Stromal cell of bone marrow (primary cell): ENCODE measurements at regions not wholly inside any gene's neighbourhood (a gene's known extent, or its start where the extent isn't known, plus 50 kb on each side); places are given as distances from the start of the nearest gene placed in this dataset.
"Not testable (repeated sequence)": the region's sequence is repeated elsewhere in the genome, so short reads cannot be mapped to it uniquely, and the experiment has no call there.

Experiments used
- DNase-seq: peaks from one replicate; pipeline ENCODE4 v3.0.0-alpha.2; 2012; ENCODE audit warnings: low read depth

DNA sequence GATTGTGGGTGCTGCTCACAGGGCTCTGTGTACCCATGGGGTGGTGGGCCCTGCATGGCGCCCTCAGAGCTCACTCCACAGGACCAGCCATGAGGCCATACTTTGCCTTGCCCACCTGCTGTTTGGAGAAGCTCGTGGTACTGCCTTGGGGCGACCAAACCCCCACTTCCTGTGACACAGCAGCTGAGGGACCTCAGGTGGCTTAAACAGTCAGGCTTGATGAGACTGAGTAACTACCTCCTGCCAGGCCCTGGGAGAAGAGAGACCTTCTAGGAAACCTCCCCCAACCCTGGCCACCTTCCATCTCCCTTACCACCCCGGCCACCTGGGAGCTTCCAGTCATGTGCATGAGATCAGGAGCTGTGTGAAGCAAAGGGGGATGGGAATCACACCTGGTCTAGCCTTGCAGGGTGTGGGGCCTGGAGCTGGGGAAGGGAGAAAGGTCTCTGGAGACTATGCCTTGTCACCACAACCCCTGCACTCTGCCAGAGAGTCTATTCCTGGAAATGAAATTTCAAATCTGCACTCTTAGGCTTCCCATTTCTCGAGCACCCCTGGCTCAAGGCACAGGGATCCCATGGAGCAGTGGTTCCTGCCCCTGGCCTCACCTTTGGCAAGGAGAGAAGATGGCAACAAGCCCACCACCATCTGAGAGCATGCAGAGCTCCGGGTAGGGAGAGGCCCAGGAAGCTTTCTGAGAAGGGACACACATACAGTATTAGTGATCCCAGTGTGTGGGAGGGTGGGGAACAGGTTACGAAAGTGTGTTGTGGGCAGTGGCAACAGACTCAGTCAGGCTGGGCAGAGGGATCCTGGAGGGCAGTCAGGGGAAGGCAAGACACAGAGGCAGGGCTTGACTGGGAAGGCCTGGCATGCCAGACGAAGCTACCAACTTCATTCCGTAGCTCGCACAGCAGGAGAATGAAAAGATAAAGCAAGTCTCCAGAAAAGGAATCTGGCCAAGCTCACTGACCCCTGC, 125.0 kb downstream of the URI1 start:
- DNase-seq = no peak

- not testable (repeated sequence) for DNase-seq
These were observed 126.0 kb downstream of the URI1 start for GRCh38 chr19:30067956-30068506.

- DNase-seq = no peak
These were observed 126.7 kb downstream of the URI1 start for GRCh38 chr19:30068528-30069395.

- DNase-seq = no peak
These were observed 127.6 kb downstream of the URI1 start for GRCh38 chr19:30069535-30070197.

DNA sequence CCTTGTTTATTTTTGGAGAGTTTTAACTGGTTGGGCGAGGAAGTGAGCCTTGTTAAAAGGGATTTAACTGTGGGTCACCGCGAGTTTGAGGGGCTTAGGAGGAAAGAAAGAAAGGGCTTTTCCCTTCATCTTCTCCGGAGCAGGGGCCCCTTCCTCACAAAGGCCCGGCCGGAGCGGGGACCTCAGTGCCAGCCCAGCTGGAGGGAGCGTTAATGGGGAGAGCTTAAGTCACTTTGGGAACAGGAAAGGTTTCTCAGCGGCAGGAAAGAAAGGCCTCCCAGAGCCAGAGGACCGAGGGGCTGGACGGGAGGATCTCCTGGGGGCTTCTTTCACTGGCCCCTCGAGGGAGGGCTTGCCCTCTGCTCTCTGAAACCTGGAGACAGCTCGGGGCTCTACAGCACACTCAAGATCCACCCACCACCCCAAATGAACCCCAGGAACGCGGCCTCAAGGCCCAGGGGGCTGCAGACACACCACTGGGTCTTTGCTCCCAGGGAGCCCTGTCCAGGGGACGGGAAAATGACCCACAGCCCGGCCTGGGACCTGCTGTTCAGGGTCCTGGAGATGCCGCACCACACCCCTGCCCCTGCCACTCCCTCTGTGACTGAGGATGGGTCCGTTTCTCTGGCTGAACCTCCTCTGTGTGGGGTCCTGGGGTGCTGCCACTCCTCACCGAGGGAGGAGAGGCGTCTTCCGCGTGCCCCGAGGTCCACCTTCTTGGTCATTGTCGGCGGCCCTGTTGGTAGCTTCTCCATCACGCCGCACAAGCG, 128.3 kb downstream of the URI1 start:
- no peak for DNase-seq

DNA sequence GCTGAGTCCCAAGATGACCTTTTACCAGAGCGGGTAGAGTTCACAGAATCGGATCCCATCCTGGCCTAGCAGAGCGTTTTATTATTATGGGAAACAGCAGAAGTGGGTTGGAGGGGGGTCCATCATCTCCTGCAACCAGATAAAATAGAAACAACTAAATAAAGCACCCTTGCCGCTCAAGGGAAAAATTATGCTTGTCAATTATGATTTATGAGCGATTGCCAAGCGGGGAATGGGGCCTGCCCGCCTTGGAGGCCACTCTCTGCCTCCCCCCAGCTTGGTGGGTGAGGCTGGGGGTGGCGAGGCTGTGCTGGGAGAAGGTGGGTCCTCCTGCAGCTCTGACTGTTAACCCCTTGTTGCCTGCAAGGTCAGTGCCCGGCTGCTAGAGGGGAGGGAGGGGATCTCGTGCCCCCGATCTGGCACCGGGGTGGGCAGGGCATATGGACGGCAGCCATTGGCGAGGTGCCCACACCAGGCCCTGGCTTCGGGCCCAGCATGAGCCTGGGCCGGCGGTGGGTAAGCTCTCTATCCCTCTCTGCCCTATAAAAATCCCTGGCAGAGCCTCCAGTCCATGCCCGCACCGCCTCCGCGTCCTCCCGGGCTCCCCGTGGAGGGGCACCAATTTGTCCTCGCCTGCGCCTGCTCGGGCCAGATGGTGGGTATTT, 129.1 kb downstream of the URI1 start:
- DNase-seq = no peak

DNA sequence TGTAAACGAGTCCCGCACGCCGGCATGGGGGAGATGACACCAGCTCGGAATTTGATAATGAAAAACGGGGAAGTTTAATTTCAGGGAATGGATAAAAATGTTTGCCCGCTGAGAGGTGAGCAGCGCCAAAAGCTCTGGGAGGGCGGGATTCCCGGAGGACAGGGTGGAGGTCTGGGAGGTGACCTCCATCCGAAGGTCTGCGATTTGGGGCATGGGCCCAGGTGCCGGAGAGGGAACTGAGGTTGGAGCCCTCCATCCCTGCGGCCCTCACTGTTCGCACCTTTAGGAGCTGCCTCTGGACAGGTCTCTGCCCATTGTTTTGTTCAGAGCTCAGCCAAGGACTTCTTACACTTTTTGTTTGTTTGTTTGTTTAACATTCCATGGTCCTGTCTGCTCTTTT, 129.8 kb downstream of the URI1 start:
- DNase-seq = no peak

DNA sequence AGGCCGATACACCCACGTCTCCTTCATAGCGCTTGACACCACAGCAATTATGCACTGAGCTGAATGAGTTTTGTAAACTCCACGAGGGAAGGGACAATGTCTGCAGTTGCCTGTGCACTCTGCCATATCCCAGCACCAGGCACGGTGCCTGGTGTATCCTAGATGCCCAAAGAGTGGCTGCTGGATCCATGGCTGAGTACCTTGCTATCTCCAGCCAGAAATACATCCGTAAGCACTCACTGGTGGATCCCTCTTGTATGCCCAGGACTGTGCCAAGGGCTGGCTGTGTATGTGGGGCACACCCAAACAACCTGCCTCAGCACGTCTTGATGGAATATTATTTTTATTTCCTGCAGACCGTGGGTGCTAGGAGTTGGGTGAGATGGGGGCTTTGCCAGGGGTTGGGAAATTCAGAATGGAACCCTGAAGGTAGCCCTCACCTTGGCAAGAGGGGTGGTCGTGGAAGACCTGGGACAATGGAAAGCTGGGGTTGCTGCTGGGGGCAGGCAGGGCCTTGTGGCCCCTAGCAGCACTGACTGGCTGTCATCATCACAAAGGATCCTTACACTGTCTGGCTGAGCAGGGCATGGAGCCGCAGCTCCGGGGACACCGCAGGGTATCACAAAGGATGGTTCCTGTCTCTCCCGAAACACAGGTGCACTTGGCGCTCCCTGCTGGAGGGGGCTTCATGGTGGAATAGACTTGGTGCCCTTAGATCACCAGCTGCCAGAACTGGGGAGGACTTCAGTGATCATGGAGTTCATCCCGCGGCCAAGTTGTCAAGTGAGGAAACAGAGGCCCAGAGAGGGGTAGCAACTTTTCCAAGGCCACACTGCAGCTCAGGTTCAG, 131.3 kb downstream of the URI1 start:
- no peak for DNase-seq

DNA sequence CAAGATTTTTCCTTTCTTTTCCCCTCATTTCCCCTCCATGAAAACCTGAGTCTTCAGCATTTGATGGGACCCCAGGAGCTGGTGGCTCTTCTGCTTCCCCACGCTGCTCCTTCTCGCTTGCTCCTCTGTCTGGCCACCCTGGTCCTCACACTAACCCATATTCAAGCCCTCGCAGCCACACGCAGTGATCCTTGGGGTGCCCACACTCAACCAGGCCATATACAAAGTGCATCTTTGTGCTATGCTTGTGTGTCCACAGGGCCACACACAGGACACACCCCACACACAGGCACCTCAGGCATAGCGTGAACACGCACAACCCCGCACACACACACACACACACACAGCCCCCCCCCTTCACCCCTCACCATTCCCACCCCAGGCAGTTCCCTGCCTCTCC, 132.1 kb downstream of the URI1 start:
- no peak for DNase-seq

DNA sequence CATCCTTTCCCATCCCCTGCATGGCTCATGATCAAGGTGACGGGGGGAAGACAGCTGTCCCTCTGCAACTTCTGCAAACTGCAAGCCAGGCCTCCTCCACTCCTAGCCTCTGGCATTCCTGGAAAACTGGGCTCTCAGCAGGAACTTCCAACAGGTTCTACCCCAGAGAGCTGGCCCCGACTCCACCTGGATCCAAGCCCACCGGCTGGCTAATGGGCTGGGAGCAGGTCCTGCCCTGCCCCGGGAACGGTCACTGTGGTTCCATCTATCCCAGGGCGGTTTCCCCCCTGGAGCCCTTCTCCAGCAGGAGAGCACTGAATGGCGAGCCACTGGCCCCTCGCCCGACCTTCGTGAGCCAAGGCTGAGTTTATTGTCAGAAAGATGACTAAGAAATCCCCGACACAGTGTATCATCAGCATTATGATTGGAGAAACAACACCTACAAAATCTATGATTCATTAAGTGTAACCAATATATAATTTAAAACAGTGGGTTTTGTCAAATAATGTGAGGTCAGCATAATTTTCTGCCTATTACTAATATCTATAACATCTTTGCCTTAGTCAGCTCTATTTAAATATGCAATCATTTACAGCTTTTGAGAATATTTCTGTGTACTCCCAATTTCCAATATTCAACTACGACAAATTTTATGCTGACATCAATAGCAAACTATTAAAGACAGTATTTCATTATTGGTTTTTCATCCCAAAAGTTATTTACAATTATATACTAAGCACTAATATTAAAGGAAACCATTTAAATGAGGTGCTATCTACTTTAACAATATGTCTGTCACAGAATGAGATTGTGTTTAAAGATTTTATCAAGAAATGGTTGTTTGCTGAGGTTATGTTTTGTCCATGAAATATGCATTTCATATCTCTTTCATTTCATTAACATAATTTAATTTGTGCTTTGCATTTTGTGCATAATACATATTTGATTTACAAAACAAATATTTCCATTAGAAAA, 133.0 kb downstream of the URI1 start:
- no peak for DNase-seq

- no peak for DNase-seq
These were observed 134.1 kb downstream of the URI1 start for GRCh38 chr19:30076101-30076551.

DNA sequence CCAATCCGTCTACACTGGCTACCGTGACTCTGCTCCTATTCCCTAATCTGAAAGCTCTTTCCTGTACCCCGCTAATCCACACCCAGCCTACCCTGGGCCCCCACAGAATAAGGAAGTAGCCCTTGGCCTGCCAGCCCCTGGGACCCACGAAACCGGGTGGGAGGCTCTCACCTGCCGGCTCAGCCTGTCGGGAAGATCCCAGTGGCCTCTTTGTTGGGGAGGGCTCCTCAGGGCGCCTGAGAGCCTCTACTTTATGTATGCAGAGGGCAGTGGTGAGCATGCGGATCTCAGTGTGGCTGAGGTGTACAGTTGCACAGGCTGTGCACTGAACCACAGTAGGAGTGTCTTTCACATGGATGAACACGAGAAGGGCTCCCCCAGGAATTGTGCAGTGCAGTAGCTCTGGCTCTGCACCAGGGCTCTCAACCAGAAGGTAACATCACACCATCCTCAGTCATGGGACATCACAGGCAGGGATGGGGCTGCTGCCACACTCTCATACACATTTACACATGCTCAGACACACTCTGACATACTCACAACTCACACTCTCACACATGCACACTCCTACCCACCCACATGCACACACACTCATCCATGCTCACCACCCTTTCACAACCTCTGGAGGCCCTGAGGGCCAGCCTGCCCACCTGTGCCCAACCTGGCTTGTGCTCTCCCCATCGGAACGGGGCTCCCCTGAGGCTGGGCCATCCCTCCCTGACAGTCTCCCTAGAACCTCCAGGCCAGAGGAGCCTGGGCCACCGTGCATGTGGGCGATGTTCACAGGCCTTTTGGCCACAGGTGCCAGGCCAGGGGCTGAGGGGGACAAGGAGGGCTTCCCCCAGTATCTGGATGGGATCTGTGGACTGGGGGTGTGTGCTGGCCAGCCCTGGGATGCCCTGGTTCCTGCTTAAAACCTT, 135.0 kb downstream of the URI1 start:
- no peak for DNase-seq

DNA sequence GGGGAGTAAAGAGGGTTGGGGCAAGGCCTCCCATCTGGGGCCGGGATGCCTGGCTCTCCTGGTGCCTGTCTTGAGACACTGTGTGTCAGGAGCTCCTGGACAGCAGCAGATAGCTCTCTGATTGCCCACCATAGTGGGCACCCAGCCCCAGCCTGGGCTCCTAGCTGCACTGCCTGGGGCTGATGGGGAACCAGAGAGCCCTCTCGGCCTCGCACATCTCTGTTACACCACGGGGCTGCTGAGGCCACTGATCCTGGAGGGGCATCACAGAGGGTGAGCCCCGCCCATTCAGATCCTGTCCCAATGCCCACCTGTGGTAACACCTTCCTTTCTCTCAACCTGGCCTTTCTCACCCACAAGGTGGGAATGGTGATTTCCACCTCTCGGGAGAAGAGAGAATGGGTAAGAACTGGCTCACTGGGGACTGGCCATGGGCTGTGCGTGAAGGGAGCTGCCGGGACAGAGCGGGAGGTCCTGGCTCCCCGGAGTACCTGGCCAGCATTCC, 135.9 kb downstream of the URI1 start:
- no peak for DNase-seq

GRCh38 chr19:30078381-30078910, 136.4 kb downstream of the URI1 start:
- DNase-seq = no peak

- DNase-seq = no peak
These were observed 137.2 kb downstream of the URI1 start for GRCh38 chr19:30079200-30079599.

DNA sequence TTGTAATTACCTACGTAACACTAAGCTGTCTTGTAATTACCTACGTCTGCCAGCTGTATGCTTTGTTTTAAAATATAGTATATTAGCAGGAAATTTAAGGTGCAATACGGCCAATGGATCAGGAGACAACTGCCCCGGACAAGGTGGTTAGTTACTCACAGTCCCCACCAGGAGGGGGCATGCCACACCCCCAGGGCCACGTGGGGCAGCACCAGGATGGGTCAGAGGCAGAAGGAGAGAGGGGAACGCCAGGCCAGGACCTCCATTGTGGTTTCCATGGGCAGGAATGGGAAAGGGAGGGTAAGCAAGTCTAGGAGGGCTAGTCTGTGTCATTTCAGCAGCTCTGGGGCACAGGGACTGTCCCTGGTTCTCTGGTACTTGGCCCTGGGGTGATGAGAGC, 140.1 kb downstream of the URI1 start:
- DNase-seq = no peak

DNA sequence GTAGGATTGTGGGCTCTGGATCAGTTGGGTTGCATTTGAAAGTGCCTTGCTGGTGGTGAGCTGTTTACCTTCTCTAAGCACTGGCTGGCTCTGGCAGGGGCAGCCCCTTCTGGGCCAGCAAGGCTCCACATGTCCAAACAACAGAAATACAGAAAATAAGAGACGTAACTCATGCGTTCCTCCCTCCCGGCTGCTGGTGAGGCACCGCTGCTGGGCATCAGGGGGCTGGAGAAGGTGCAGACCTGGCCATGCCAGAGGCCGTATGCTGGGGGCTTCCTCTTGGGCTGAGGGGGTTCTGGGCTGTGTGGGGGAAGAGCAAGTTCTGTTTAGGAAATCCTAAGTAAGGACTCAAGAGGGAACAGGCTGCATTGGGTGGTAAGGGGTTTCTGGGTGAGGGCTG, 140.6 kb downstream of the URI1 start:
- DNase-seq = no peak
